H1 (cell line): ENCODE measurements at regions not wholly inside any gene's neighbourhood (a gene's known extent, or its start where the extent isn't known, plus 50 kb on each side); places are given as distances from the start of the nearest gene placed in this dataset.

Experiments
- CTCF ChIA-PET: fragments of 300-600 bp; sonication (Branson Sonifier 250); formaldehyde crosslinking; loops from one replicate; lab custom pipeline; 2021; ENCODE audit not compliant: partially characterized antibody; lab: Charles Lee
- POLR2A ChIA-PET: fragments of 300-600 bp; sonication (Branson Sonifier 250); formaldehyde crosslinking; loops from one replicate; lab custom pipeline; 2021; ENCODE audit warnings: inconsistent platforms; ENCODE audit not compliant: partially characterized antibody; lab: Charles Lee
- DNase-seq, 2 experiments: peaks; one replicate each; pipeline versions ENCODE4 v3.0.0 to v3.0.0-alpha.2; 2010 to 2022; ENCODE audit warnings: low spot score in 2 of 2, low read depth in 1 of 2, mixed read lengths in 1 of 2
- FAIRE-seq: peaks from 2 replicates; lab custom pipeline; 2011; peaks lifted over from hg19 to GRCh38; lab: Jason Lieb, UNC
- H2AFZ ChIP-seq: 2 replicates; pipeline ENCODE4 v1.8.1; 2012; ENCODE audit warnings: low read length, inconsistent platforms
- H2AK5ac ChIP-seq: 2 replicates; pipeline ENCODE4 v1.6.1; 2013; ENCODE audit warnings: low read depth, low read length
- H2BK120ac ChIP-seq: replicated peaks from 2 replicates; pipeline ENCODE3; 2013; ENCODE audit warnings: low read depth, low read length, inconsistent platforms
- H2BK12ac ChIP-seq: 2 replicates; pipeline ENCODE4 v1.6.1; 2013; ENCODE audit warnings: low read depth, low read length
- H2BK15ac ChIP-seq: 2 replicates; pipeline ENCODE4 v1.6.1; 2013; ENCODE audit warnings: low read length
- H2BK20ac ChIP-seq: 2 replicates; pipeline ENCODE4 v1.6.1; 2013; ENCODE audit warnings: low read length
- H2BK5ac ChIP-seq: 2 replicates; pipeline ENCODE4 v1.6.1; 2013; ENCODE audit warnings: low read depth, low read length
- H3K14ac ChIP-seq: 2 replicates; pipeline ENCODE4 v1.6.1; 2013; ENCODE audit warnings: inconsistent platforms; ENCODE audit not compliant: insufficient read length
- H3K18ac ChIP-seq: 2 replicates; pipeline ENCODE4 v1.6.1; 2013; ENCODE audit warnings: low read length; ENCODE audit errors: extremely low read depth
- H3K23ac ChIP-seq: 2 replicates; pipeline ENCODE4 v1.6.1; 2013; ENCODE audit warnings: inconsistent platforms; ENCODE audit not compliant: insufficient read length
- H3K23me2 ChIP-seq: 2 replicates; pipeline ENCODE4 v1.6.1; 2013; ENCODE audit warnings: low read depth, low read length
- H3K27ac ChIP-seq: 2 replicates; pipeline ENCODE4 v1.6.1; 2011; ENCODE audit warnings: low read depth, low read length, inconsistent platforms
- H3K27me3 ChIP-seq, 4 experiments: replicated peaks in 1 of 4; 1 replicate in 1 of 4; 2 replicates in 3 of 4; pipeline versions ENCODE4 v1.6.1 to v1.8.1; 2011 to 2013; ENCODE audit warnings: low read length in 3 of 4, mild to moderate bottlenecking in 3 of 4, inconsistent platforms in 2 of 4, mixed read lengths in 2 of 4, moderate library complexity in 1 of 4; ENCODE audit not compliant: control insufficient read depth in 3 of 4, insufficient read depth in 3 of 4; ENCODE audit errors: extremely low read depth in 1 of 4
- H3K36me3 ChIP-seq, 4 experiments: 2 replicates each; pipeline versions ENCODE4 v1.6.1 to v1.8.1; 2011 to 2013; ENCODE audit warnings: mild to moderate bottlenecking in 4 of 4, low read length in 3 of 4, moderate library complexity in 2 of 4, control low read depth in 1 of 4, inconsistent platforms in 1 of 4; ENCODE audit not compliant: insufficient read depth in 4 of 4, control insufficient read depth in 2 of 4
- H3K4ac ChIP-seq: replicated peaks from 2 replicates; pipeline ENCODE3; 2013; ENCODE audit warnings: low read length, low read depth, mixed read lengths, inconsistent platforms; ENCODE audit not compliant: insufficient read length
- H3K4me1 ChIP-seq, 4 experiments: replicated peaks in 1 of 4; 1 replicate in 1 of 4; 2 replicates in 3 of 4; pipeline versions ENCODE4 v1.6.1 to v1.8.1; 2011 to 2013; ENCODE audit warnings: low read length in 3 of 4, inconsistent platforms in 2 of 4, mixed read lengths in 1 of 4; ENCODE audit not compliant: insufficient read depth in 4 of 4, control insufficient read depth in 3 of 4
- H3K4me2 ChIP-seq, 2 experiments: 2 replicates each; pipeline versions ENCODE4 v1.6.1 to v1.8.1; 2011 to 2013; ENCODE audit warnings: low read depth in 2 of 2, low read length in 2 of 2, control low read depth in 1 of 2, inconsistent platforms in 1 of 2, mild to moderate bottlenecking in 1 of 2; ENCODE audit not compliant: insufficient read depth in 1 of 2
- H3K4me3 ChIP-seq, 4 experiments: fragments of 200-600, 300-600 bp in 1 of 4; sonication (generic), shearing (Covaris generic), sonication (Bioruptor Twin) in 1 of 4; 2 replicates each; pipeline versions ENCODE4 v1.5.1 to v1.8.1; 2011 to 2016; ENCODE audit warnings: low read length in 4 of 4, low read depth in 3 of 4, control low read depth in 2 of 4, inconsistent platforms in 2 of 4, mild to moderate bottlenecking in 2 of 4, mixed read lengths in 1 of 4, moderate library complexity in 1 of 4; ENCODE audit not compliant: insufficient read depth in 2 of 4; ENCODE audit errors: extremely low read depth in 1 of 4
- H3K56ac ChIP-seq: replicated peaks from 2 replicates; pipeline ENCODE3; 2013; ENCODE audit warnings: low read depth, mild to moderate bottlenecking, mixed read lengths, low read length, inconsistent platforms; ENCODE audit not compliant: insufficient read length
- H3K79me1 ChIP-seq: 2 replicates; pipeline ENCODE4 v1.6.1; 2013; ENCODE audit warnings: low read depth, low read length, control low read depth
- H3K79me2 ChIP-seq, 2 experiments: 2 replicates each; pipeline versions ENCODE4 v1.6.1 to v1.8.1; 2012 to 2013; ENCODE audit warnings: low read length in 2 of 2, mild to moderate bottlenecking in 2 of 2, inconsistent platforms in 1 of 2; ENCODE audit not compliant: insufficient read depth in 2 of 2, control insufficient read depth in 1 of 2
- H3K9ac ChIP-seq, 4 experiments: replicated peaks in 1 of 4; 1 replicate in 1 of 4; 2 replicates in 3 of 4; pipeline versions ENCODE4 v1.6.1 to v1.8.1; 2011 to 2013; ENCODE audit warnings: low read depth in 3 of 4, low read length in 3 of 4, control low read depth in 2 of 4, mild to moderate bottlenecking in 2 of 4, moderate library complexity in 2 of 4, inconsistent platforms in 1 of 4; ENCODE audit errors: extremely low read depth in 1 of 4
- H3K9me3 ChIP-seq, 2 experiments: 2 replicates each; pipeline versions ENCODE4 v1.6.1 to v1.8.1; 2012 to 2013; ENCODE audit warnings: mild to moderate bottlenecking in 2 of 2, moderate library complexity in 2 of 2, control low read depth in 1 of 2, inconsistent platforms in 1 of 2, low read depth in 1 of 2, low read length in 1 of 2, mixed read lengths in 1 of 2; ENCODE audit not compliant: insufficient read depth in 2 of 2
- H4K20me1 ChIP-seq, 2 experiments: replicated peaks in 1 of 2; 2 replicates each; pipeline versions ENCODE3 to v1.8.1; 2011 to 2013; ENCODE audit warnings: inconsistent platforms in 2 of 2, low read length in 2 of 2, mild to moderate bottlenecking in 1 of 2; ENCODE audit not compliant: insufficient read depth in 2 of 2, control insufficient read depth in 1 of 2
- H4K5ac ChIP-seq: 2 replicates; pipeline ENCODE4 v1.6.1; 2013; ENCODE audit warnings: low read length, low read depth, mixed read lengths, inconsistent platforms; ENCODE audit not compliant: insufficient read length
- H4K8ac ChIP-seq: 2 replicates; pipeline ENCODE4 v1.8.0; 2013; ENCODE audit warnings: mild to moderate bottlenecking, moderate library complexity, low read length, inconsistent platforms; ENCODE audit not compliant: insufficient read depth; ENCODE audit errors: extremely low read depth
- H4K91ac ChIP-seq: replicated peaks from 2 replicates; pipeline ENCODE3; 2013; ENCODE audit warnings: low read length, mixed read lengths, inconsistent platforms; ENCODE audit not compliant: insufficient read length
- ATF3 ChIP-seq: IDR thresholded peaks from 2 replicates; pipeline ENCODE4 v1.6.1; 2011; ENCODE audit warnings: low read depth, mild to moderate bottlenecking, low read length; ENCODE audit not compliant: insufficient read depth
- BRCA1 ChIP-seq: IDR thresholded peaks from 2 replicates; pipeline ENCODE4 v1.6.1; 2012; ENCODE audit warnings: low read depth, low read length, improper control_type of control experiment
- CEBPB ChIP-seq: IDR thresholded peaks from 2 replicates; pipeline ENCODE4 v1.6.1; 2012; ENCODE audit warnings: low read depth, low read length
- CHD1 ChIP-seq: IDR thresholded peaks from 2 replicates; pipeline ENCODE4 v1.6.1; 2012; ENCODE audit warnings: low read depth, low read length, improper control_type of control experiment
- EGR1 ChIP-seq: IDR thresholded peaks from 2 replicates; pipeline ENCODE4 v1.6.1; 2011; ENCODE audit warnings: low read depth, low read length, borderline replicate concordance
- KDM5A ChIP-seq: fragments of 200-600 bp; IDR thresholded peaks from 2 replicates; pipeline ENCODE4 v1.7.1; 2012; ENCODE audit warnings: mild to moderate bottlenecking, low read length, inconsistent platforms, mixed read lengths
- POLR2A ChIP-seq, 2 experiments: IDR thresholded peaks; 1 replicate in 1 of 2; 2 replicates in 1 of 2; pipeline ENCODE4 v1.6.1; 2011; ENCODE audit warnings: low read depth in 2 of 2, low read length in 2 of 2, mild to moderate bottlenecking in 2 of 2; ENCODE audit errors: control extremely low read depth in 1 of 2
- RFX5 ChIP-seq: IDR thresholded peaks from 2 replicates; pipeline ENCODE4 v1.6.1; 2011; ENCODE audit warnings: low read depth, low read length, improper control_type of control experiment, borderline replicate concordance
- RNF2 ChIP-seq: fragments of 200-900, 300-1000 bp; sonication (generic); IDR thresholded peaks from 2 replicates; pipeline ENCODE4 v1.7.1; 2016; ENCODE audit warnings: borderline replicate concordance, low read depth, mild to moderate bottlenecking, antibody characterized with exemption, low read length; ENCODE audit not compliant: poor library complexity, severe bottlenecking; ENCODE audit errors: missing control alignments
- SAP30 ChIP-seq: fragments of 300-600 bp; sonication (generic); IDR thresholded peaks from 2 replicates; pipeline ENCODE4 v1.7.1; 2012; ENCODE audit warnings: low read length, moderate library complexity, mild to moderate bottlenecking, inconsistent platforms; ENCODE audit not compliant: insufficient read depth, insufficient replicate concordance
- SIN3A ChIP-seq, 2 experiments: IDR thresholded peaks in 1 of 2; conservative IDR thresholded peaks in 1 of 2; 2 replicates each; pipeline ENCODE4 v1.6.1; 2011 to 2012; ENCODE audit warnings: low read length in 2 of 2, improper control_type of control experiment in 1 of 2, low read depth in 1 of 2, mild to moderate bottlenecking in 1 of 2
- SIRT6 ChIP-seq: IDR thresholded peaks from one replicate; pipeline ENCODE4 v1.7.1; 2012; ENCODE audit warnings: low read length, inconsistent platforms
- SP2 ChIP-seq: IDR thresholded peaks from 2 replicates; pipeline ENCODE4 v1.6.1; 2012; ENCODE audit warnings: mild to moderate bottlenecking, low read length, inconsistent platforms
- SUZ12 ChIP-seq: fragments of 200-600 bp; sonication (generic); IDR thresholded peaks from 2 replicates; pipeline ENCODE4 v1.6.1; 2012; ENCODE audit warnings: mild to moderate bottlenecking, inconsistent platforms, low read length, moderate library complexity, mixed read lengths
- TBP ChIP-seq: IDR thresholded peaks from 2 replicates; pipeline ENCODE4 v1.6.1; 2011; ENCODE audit warnings: low read depth, low read length, improper control_type of control experiment
- WGBS, 2 experiments: shearing (Covaris generic) in 1 of 2; methylation state at CpG; one replicate each; pipeline versions ENCODE4 v1.1.6 to v1.1.7; 2013 to 2015; ENCODE audit warnings: low lambda C conversion rate in 2 of 2, mixed read lengths in 2 of 2, inconsistent platforms in 1 of 2, low coverage in 1 of 2, missing lambda C conversion rate in 1 of 2; ENCODE audit not compliant: insufficient replicate concordance in 2 of 2, insufficient coverage in 1 of 2, insufficient read length in 1 of 2; ENCODE audit errors: extremely low coverage in 1 of 2, missing lambda C conversion rate in 1 of 2; 5-methylcytosine and 5-hydroxymethylcytosine counted together

- Histone ChIP-seq H3K23ac (no peak overlapping the region), H4K91ac (no peak overlapping the region), H4K8ac (no peak overlapping the region), H3K4ac (no peak overlapping the region), H3K4me3 (no peak overlapping the region), H3K27ac (no peak overlapping the region), H3K9me3 (no peaks in the 10 kb centered on the region), H3K79me1 (no peaks in the 10 kb centered on the region), H3K4me2 (no peak overlapping the region), H3K23me2 (no peaks in the 10 kb centered on the region), H3K9ac (no peak overlapping the region), H2AK5ac (no peak overlapping the region), H3K36me3 (no peaks in the 10 kb centered on the region), H2BK15ac (no peak overlapping the region), H4K20me1 (no peaks in the 10 kb centered on the region), H2BK5ac (no peak overlapping the region), H3K18ac (no peak overlapping the region), H3K56ac (no peak overlapping the region), H3K79me2 (no peaks in the 10 kb centered on the region), H3K27me3 (no peaks in the 10 kb centered on the region), H2AFZ (no peak overlapping the region), H2BK12ac (no peak overlapping the region), H4K5ac (no peak overlapping the region), H3K14ac (no peak overlapping the region), H2BK20ac (no peak overlapping the region), H2BK120ac (no peak overlapping the region), H3K4me1 (0 out of 7 replicates have a peak, but pooled peaks cover 0 to 5% (median 0%) of the 10 kb centered on the region in 4 experiments)
- ChIA-PET CTCF (no interaction called here), POLR2A (no interaction called here)
- no peak for FAIRE-seq
- WGBS, 2 experiments, result 80% methylated on average over 5 of the region's 5 CpGs; no CpG with 5 or more reads in 1 of the 2 experiments
- DNase-seq, result no peak
- TF ChIP-seq SUZ12 (no peak), SAP30 (no peak), KDM5A (no peak), TBP (no peak), ATF3 (no peak), SP2 (no peak), SIN3A (conservative IDR thresholded peaks at IDR 0.05 in 1 of 2, IDR thresholded peaks at IDR 0.05 in 1 of 2; ENCODE audit: low read depth in 1 of 2, low read length in 2 of 2) (no peak), EGR1 (no peak), SIRT6 (no peak), RNF2 (no peak), CEBPB (no peak), RFX5 (no peak), BRCA1 (no peak), POLR2A (IDR thresholded peaks at IDR 0.05; ENCODE audit: control extremely low read depth in 1 of 2, low read depth in 2 of 2, low read length in 2 of 2) (no peak), CHD1 (no peak)
Observed at GRCh38 chrX:150192816-150193215, 170.3 kb upstream of the MAMLD1 start.
